ENCODE measurements at regions not wholly inside any gene's neighbourhood (a gene's known extent, or its start where the extent isn't known, plus 50 kb on each side); places are given as distances from the start of the nearest gene placed in this dataset.
"Not testable (repeated sequence)": the region's sequence is repeated elsewhere in the genome, so short reads cannot be mapped to it uniquely, and the experiment has no call there.

- no peaks in the 10 kb centered on the region for H3K36me3 Mint-ChIP-seq
- no peak for DNase-seq
- H3K27ac Mint-ChIP-seq, result no peak overlapping the region
- H3K4me1 Mint-ChIP-seq, result peaks cover 14 to 15% of the 10 kb centered on the region in 2 donors
- peaks cover 0 to 9% (median 0%) of the 10 kb centered on the region in 6 donors for H3K9me3 Mint-ChIP-seq
- H3K4me3 Mint-ChIP-seq, result peak overlapping the region; percentile 66 to 78 (median 73)
- H3K27me3 Mint-ChIP-seq (ENCODE audit: low read depth in 3 of 3), result peaks cover 12 to 39% (median 14%) of the 10 kb centered on the region in 3 donors
Observed at GRCh38 chr12:67067453-67068203, 201.5 kb upstream of the CAND1 start.

GRCh38 chr12:67068204-67068731 is 200.9 kb upstream of the CAND1 start:
- Mint-ChIP-seq H3K27ac (no peak overlapping the region), H3K36me3 (no peaks in the 10 kb centered on the region), H3K9me3 (peaks cover 0 to 9% (median 0%) of the 10 kb centered on the region in 6 donors), H3K27me3 (ENCODE audit: low read depth in 3 of 3) (peaks cover 10 to 42% (median 14%) of the 10 kb centered on the region in 3 donors), H3K4me1 (peaks cover 14 to 15% of the 10 kb centered on the region in 2 donors), H3K4me3 (peak overlapping the region; percentile 66 to 78 (median 73))
- no peak for DNase-seq

- Mint-ChIP-seq H3K4me1 (peaks cover 14 to 15% of the 10 kb centered on the region in 2 donors), H3K4me3 (peak overlapping the region; percentile 78 to 84 (median 80)), H3K27ac (no peak overlapping the region), H3K9me3 (peaks cover 0 to 9% (median 0%) of the 10 kb centered on the region in 6 donors), H3K36me3 (no peaks in the 10 kb centered on the region), H3K27me3 (ENCODE audit: low read depth in 3 of 3) (peaks cover 10 to 42% (median 14%) of the 10 kb centered on the region in 3 donors)
- peak in 1 of 3 donors; percentile 1 for DNase-seq
Observed at GRCh38 chr12:67068761-67069450, 200.3 kb upstream of the CAND1 start.

GRCh38 chr12:67069451-67070306 is 199.5 kb upstream of the CAND1 start:
- Mint-ChIP-seq H3K27me3 (ENCODE audit: low read depth in 3 of 3) (peaks cover 10 to 42% (median 16%) of the 10 kb centered on the region in 3 donors), H3K4me3 (peak overlapping the region; percentile 55 to 81 (median 76)), H3K4me1 (peaks cover 14 to 15% of the 10 kb centered on the region in 2 donors), H3K27ac (no peak overlapping the region), H3K36me3 (no peaks in the 10 kb centered on the region), H3K9me3 (peaks cover 0 to 9% (median 0%) of the 10 kb centered on the region in 6 donors)
- DNase-seq, result peak in 1 of 3 donors; percentile 3

GRCh38 chr12:67070307-67070600 is 198.9 kb upstream of the CAND1 start:
- H3K36me3 Mint-ChIP-seq, result no peaks in the 10 kb centered on the region
- H3K4me1 Mint-ChIP-seq, result peaks cover 14 to 15% of the 10 kb centered on the region in 2 donors
- H3K27me3 Mint-ChIP-seq (ENCODE audit: low read depth in 3 of 3), result peaks cover 11 to 47% (median 16%) of the 10 kb centered on the region in 3 donors
- no peak overlapping the region for H3K27ac Mint-ChIP-seq
- peak overlapping the region; percentile 64 to 81 (median 76) for H3K4me3 Mint-ChIP-seq
- peaks cover 0 to 9% (median 0%) of the 10 kb centered on the region in 6 donors for H3K9me3 Mint-ChIP-seq
- no peak for DNase-seq

GRCh38 chr12:67070604-67071003 is 198.6 kb upstream of the CAND1 start:
- H3K27me3 Mint-ChIP-seq (ENCODE audit: low read depth in 3 of 3), result peaks cover 11 to 48% (median 16%) of the 10 kb centered on the region in 3 donors
- no peak for DNase-seq
- H3K4me3 Mint-ChIP-seq, result peak overlapping the region; percentile 64 to 81 (median 76)
- H3K9me3 Mint-ChIP-seq, result peaks cover 0 to 9% (median 0%) of the 10 kb centered on the region in 6 donors
- no peak overlapping the region for H3K27ac Mint-ChIP-seq
- no peaks in the 10 kb centered on the region for H3K36me3 Mint-ChIP-seq
- H3K4me1 Mint-ChIP-seq, result peaks cover 14 to 15% of the 10 kb centered on the region in 2 donors

- not testable (repeated sequence) for H3K27ac Mint-ChIP-seq, H3K4me3 Mint-ChIP-seq, H3K36me3 Mint-ChIP-seq, H3K9me3 Mint-ChIP-seq, DNase-seq
- H3K4me1 Mint-ChIP-seq, result peaks cover 14 to 15% of the 10 kb centered on the region in 2 donors
- H3K27me3 Mint-ChIP-seq (ENCODE audit: low read depth in 3 of 3), result peaks cover 16 to 39% (median 16%) of the 10 kb centered on the region in 3 donors
Observed at GRCh38 chr12:67072281-67072680, 196.9 kb upstream of the CAND1 start.

GRCh38 chr12:67073336-67073735 is 195.8 kb upstream of the CAND1 start:
- Mint-ChIP-seq H3K4me3 (no peak overlapping the region), H3K27me3 (ENCODE audit: low read depth in 3 of 3) (peaks cover 10 to 31% (median 11%) of the 10 kb centered on the region in 3 donors), H3K27ac (no peak overlapping the region), H3K36me3 (no peaks in the 10 kb centered on the region), H3K4me1 (peaks cover 11 to 12% of the 10 kb centered on the region in 2 donors), H3K9me3 (peaks cover 0 to 1% (median 0%) of the 10 kb centered on the region in 6 donors)
- no peak for DNase-seq

- Mint-ChIP-seq H3K9me3 (no peaks in the 10 kb centered on the region), H3K27ac (no peak overlapping the region), H3K36me3 (no peaks in the 10 kb centered on the region), H3K4me1 (peaks cover 7 to 8% of the 10 kb centered on the region in 2 donors), H3K27me3 (ENCODE audit: low read depth in 3 of 3) (peaks cover 7 to 27% (median 10%) of the 10 kb centered on the region in 3 donors), H3K4me3 (no peak overlapping the region)
- no peak for DNase-seq
Observed at GRCh38 chr12:67074072-67074471, 195.1 kb upstream of the CAND1 start.

- Mint-ChIP-seq H3K9me3 (no peaks in the 10 kb centered on the region), H3K27me3 (ENCODE audit: low read depth in 3 of 3) (peaks cover 4 to 11% (median 8%) of the 10 kb centered on the region in 3 donors), H3K4me3 (no peak overlapping the region), H3K4me1 (no peaks in the 10 kb centered on the region), H3K36me3 (no peaks in the 10 kb centered on the region), H3K27ac (no peak overlapping the region)
- DNase-seq, result no peak
Observed at GRCh38 chr12:67077617-67078016, 191.5 kb upstream of the CAND1 start.

- no peak overlapping the region for H3K27ac Mint-ChIP-seq
- H3K4me1 Mint-ChIP-seq, result no peaks in the 10 kb centered on the region
- DNase-seq, result no peak
- peaks cover 4 to 11% (median 8%) of the 10 kb centered on the region in 3 donors for H3K27me3 Mint-ChIP-seq (ENCODE audit: low read depth in 3 of 3)
- no peaks in the 10 kb centered on the region for H3K36me3 Mint-ChIP-seq
- H3K9me3 Mint-ChIP-seq, result no peaks in the 10 kb centered on the region
- no peak overlapping the region for H3K4me3 Mint-ChIP-seq
Observed at GRCh38 chr12:67078957-67079356, 190.2 kb upstream of the CAND1 start.

GRCh38 chr12:67080637-67081036 is 188.5 kb upstream of the CAND1 start:
- no peak for DNase-seq
- H3K27ac Mint-ChIP-seq, result no peak overlapping the region
- peaks cover 5 to 6% (median 6%) of the 10 kb centered on the region in 3 donors for H3K27me3 Mint-ChIP-seq (ENCODE audit: low read depth in 3 of 3)
- H3K36me3 Mint-ChIP-seq, result no peaks in the 10 kb centered on the region
- no peak overlapping the region for H3K4me3 Mint-ChIP-seq
- no peaks in the 10 kb centered on the region for H3K4me1 Mint-ChIP-seq
- H3K9me3 Mint-ChIP-seq, result no peaks in the 10 kb centered on the region

GRCh38 chr12:67082221-67082620 is 186.9 kb upstream of the CAND1 start:
- Mint-ChIP-seq H3K36me3 (no peaks in the 10 kb centered on the region), H3K9me3 (no peaks in the 10 kb centered on the region), H3K27ac (no peak overlapping the region), H3K4me1 (no peaks in the 10 kb centered on the region), H3K4me3 (no peak overlapping the region), H3K27me3 (ENCODE audit: low read depth in 3 of 3) (peaks cover 2 to 6% (median 5%) of the 10 kb centered on the region in 3 donors)
- DNase-seq, result no peak
